SK-N-DZ (cell line): ENCODE measurements at regions not wholly inside any gene's neighbourhood (a gene's known extent, or its start where the extent isn't known, plus 50 kb on each side); places are given as distances from the start of the nearest gene placed in this dataset.

Experiments
- DNase-seq: peaks from one replicate; pipeline ENCODE4 v3.0.0-alpha.2; 2015; ENCODE audit warnings: low spot score

GRCh38 chr11:79937676-79938334 lies 497.0 kb upstream of the TENM4 start:
- DNase-seq: no peak

DNA sequence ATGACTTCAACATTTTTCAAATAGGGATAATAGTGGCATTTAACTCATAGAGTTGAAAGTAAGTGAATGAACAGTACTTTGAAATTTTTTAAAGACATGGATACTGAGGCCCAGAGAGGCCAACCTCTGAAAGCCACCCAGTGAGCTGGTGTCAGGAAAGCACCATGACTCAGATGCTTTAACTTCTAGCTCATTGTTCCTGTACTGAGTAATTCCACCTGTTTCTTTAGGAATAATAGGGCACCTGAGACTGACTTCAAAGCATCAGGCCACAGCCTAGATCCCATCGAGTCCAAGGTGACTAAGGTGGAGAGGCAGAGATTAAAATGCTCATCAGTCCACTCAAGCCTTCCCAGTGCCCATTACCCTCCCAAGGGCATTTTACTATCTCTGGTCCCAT lies 491.8 kb upstream of the TENM4 start:
- no peak for DNase-seq

GRCh38 chr11:79931692-79932091 lies 490.9 kb upstream of the TENM4 start:
- no peak for DNase-seq

- DNase-seq: no peak
These were observed 485.9 kb upstream of the TENM4 start for GRCh38 chr11:79926707-79927106.

- no peak for DNase-seq
These were observed 484.7 kb upstream of the TENM4 start for GRCh38 chr11:79925570-79925969.

GRCh38 chr11:79922641-79923040 lies 481.8 kb upstream of the TENM4 start:
- DNase-seq: no peak

GRCh38 chr11:79920480-79920879 lies 479.6 kb upstream of the TENM4 start:
- DNase-seq: no peak

- DNase-seq: no peak
These were observed 478.5 kb upstream of the TENM4 start for GRCh38 chr11:79919350-79919749.

- DNase-seq: no peak
These were observed 478.0 kb upstream of the TENM4 start for GRCh38 chr11:79918846-79919245.

DNA sequence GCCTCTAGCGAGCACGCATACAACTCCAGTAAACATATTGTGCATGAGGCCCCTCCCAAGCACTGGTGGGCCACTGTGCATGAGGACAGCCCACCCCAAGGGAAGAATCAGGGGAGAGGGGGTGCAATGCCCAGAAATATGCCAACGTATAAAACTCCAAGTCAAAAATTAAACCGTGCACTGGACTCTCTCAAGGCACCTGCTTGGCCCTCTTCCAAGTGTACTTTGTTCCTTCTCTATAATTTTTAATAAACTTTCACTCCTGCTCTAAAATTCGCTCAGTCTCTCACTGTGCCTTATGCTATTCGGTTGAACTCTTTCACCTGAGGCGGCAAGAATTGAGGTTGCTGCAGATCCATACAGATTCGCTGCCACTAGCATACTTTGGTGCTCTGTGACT lies 465.3 kb upstream of the TENM4 start:
- no peak for DNase-seq

GRCh38 chr11:79902493-79902892 lies 461.7 kb upstream of the TENM4 start:
- no peak for DNase-seq

DNA sequence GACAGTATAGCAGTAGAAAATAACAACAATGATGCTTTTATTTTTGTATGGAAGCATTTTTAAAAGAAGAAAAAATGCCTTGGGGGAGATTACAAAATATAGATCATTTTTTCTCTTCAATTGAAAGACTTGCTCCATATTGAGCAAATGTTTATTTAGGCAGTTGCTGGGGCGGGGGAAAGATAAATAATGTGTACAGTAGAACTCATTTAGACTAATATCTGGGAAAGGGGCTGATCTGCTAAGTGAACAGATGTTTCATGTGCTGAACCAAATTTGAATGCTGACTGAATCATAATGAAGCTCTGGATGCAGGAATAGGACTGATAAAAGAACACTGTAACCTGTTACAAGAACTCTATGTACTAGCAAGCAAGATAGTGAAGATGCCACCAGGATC lies 457.1 kb upstream of the TENM4 start:
- DNase-seq: no peak

- DNase-seq: no peak
These were observed 455.4 kb upstream of the TENM4 start for GRCh38 chr11:79896258-79896657.

GRCh38 chr11:79894111-79894510 lies 453.3 kb upstream of the TENM4 start:
- DNase-seq: no peak

DNA sequence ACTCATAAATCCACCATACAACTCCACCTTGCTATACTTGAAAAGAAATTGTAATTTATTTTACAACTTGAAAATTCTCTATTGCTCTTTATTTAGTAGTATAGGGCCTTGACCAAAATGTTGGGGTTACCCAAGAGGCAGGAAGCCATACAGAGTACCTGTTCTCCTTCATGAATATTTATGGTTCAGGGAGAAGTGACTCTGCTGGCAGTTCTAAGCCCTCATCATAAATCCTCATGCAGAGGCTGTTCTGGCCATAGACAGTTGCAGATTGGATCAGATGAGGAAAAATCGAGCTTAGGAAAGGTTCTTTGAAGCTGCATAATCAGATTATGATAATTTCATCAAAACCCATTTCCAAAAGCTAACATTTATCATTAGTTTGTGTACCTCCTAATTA lies 449.4 kb upstream of the TENM4 start:
- peak; percentile 29 for DNase-seq

DNA sequence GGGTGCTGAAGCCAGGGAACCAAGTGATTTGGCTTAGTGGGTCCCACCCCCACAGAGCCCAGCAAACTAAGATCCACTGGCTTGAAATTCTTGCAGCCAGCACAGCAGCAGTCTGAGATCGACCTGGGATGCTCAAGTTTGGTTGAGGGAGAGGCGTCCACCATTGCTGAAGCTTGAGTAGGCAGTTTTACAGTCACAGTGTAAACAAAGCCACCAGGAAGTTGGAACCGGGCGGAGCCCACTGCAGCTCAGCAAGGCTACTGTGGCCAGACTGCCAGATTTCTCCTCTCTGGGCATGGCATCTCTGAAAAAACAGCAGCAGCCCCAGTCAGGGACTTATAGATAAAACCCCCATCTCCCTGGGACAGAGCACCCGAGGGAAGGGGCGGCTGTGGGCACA lies 424.1 kb upstream of the TENM4 start:
- DNase-seq: no peak

- DNase-seq: no peak
These were observed 419.5 kb upstream of the TENM4 start for GRCh38 chr11:79860336-79860735.

- DNase-seq: no peak
These were observed 416.8 kb upstream of the TENM4 start for GRCh38 chr11:79857377-79858214.

GRCh38 chr11:79852176-79852575 lies 411.3 kb upstream of the TENM4 start:
- no peak for DNase-seq

GRCh38 chr11:79845002-79845709 lies 404.3 kb upstream of the TENM4 start:
- DNase-seq: no peak

GRCh38 chr11:79834015-79834414 lies 393.2 kb upstream of the TENM4 start:
- no peak for DNase-seq

GRCh38 chr11:79830446-79830845 lies 389.6 kb upstream of the TENM4 start:
- no peak for DNase-seq

GRCh38 chr11:79829891-79830290 lies 389.1 kb upstream of the TENM4 start:
- DNase-seq: no peak
